OCI-LY7 (cell line): ENCODE measurements at regions not wholly inside any gene's neighbourhood (a gene's known extent, or its start where the extent isn't known, plus 50 kb on each side); places are given as distances from the start of the nearest gene placed in this dataset.

ENCODE experiments used
- BruUV-seq: library from RNA; stranded (reverse); fragments of 400-500 nt; replicated peaks from 2 replicates; lab custom pipeline; 2021; lab: Mats Ljungman, UMichigan
- CTCF ChIA-PET: fragments of 300-600 bp; sonication (Branson Sonifier 250); formaldehyde crosslinking; loops from one replicate; lab custom pipeline; 2022; ENCODE audit warnings: antibody characterized with exemption; ENCODE audit not compliant: unreplicated experiment; lab: Charles Lee
- POLR2A ChIA-PET: fragments of 300-600 bp; sonication (Branson Sonifier 250); formaldehyde crosslinking; loops from one replicate; lab custom pipeline; 2022; ENCODE audit warnings: antibody characterized with exemption; lab: Charles Lee
- DNase-seq: peaks from one replicate; pipeline ENCODE4 v3.0.0-alpha.2; 2015; ENCODE audit warnings: low spot score
- H2AFZ ChIP-seq: fragments of 200-600 bp; sonication (generic), shearing (Covaris generic); 2 replicates; pipeline ENCODE4 v1.6.1; 2014; ENCODE audit warnings: mild to moderate bottlenecking, antibody characterized with exemption, low read length, moderate library complexity
- H3K27ac ChIP-seq: fragments of 200-600 bp; sonication (generic); 2 replicates; pipeline ENCODE4 v1.5.1; 2014; ENCODE audit warnings: mixed run types, low read depth, mild to moderate bottlenecking, moderate library complexity, low read length, inconsistent platforms; ENCODE audit not compliant: poor library complexity, severe bottlenecking
- H3K36me3 ChIP-seq: fragments of 200-600 bp; sonication (generic); 2 replicates; pipeline ENCODE4 v1.6.1; 2014; ENCODE audit warnings: mild to moderate bottlenecking, antibody characterized with exemption, low read length, moderate library complexity, mixed read lengths; ENCODE audit not compliant: insufficient read depth
- H3K4me1 ChIP-seq: fragments of 200-600 bp; sonication (generic); 2 replicates; pipeline ENCODE4 v1.5.1; 2014; ENCODE audit warnings: mild to moderate bottlenecking, low read length; ENCODE audit not compliant: insufficient read depth, poor library complexity, severe bottlenecking
- H3K4me2 ChIP-seq: fragments of 200-600 bp; sonication (generic); 2 replicates; pipeline ENCODE4 v1.6.1; 2014; ENCODE audit warnings: mild to moderate bottlenecking, low read length
- H3K4me3 ChIP-seq: fragments of 200-600 bp; sonication (generic); 2 replicates; pipeline ENCODE4 v1.5.1; 2014; ENCODE audit warnings: mild to moderate bottlenecking, low read depth, low read length; ENCODE audit not compliant: poor library complexity, severe bottlenecking
- H3K79me2 ChIP-seq: fragments of 200-600 bp; sonication (generic); 2 replicates; pipeline ENCODE4 v1.6.1; 2016; ENCODE audit warnings: low read depth, mild to moderate bottlenecking, low read length, moderate library complexity, mixed read lengths; ENCODE audit not compliant: insufficient read depth
- H3K9me2 ChIP-seq: fragments of 200-600 bp; sonication (generic); 2 replicates; pipeline ENCODE4 v1.6.1; 2016; ENCODE audit warnings: mild to moderate bottlenecking, low read length, mixed read lengths; ENCODE audit not compliant: insufficient read depth
- H3K9me3 ChIP-seq: fragments of 200-600 bp; sonication (generic); 2 replicates; pipeline ENCODE4 v1.6.1; 2014; ENCODE audit warnings: mild to moderate bottlenecking, mixed run types, low read length, mixed read lengths
- H4K20me1 ChIP-seq: fragments of 200-600 bp; sonication (generic); 2 replicates; pipeline ENCODE4 v1.6.1; 2014; ENCODE audit warnings: mild to moderate bottlenecking, antibody characterized with exemption, low read length, moderate library complexity, mixed read lengths; ENCODE audit not compliant: insufficient read depth
- EZH2phosphoT487 ChIP-seq: fragments of 200-600 bp; sonication (generic); IDR thresholded peaks from 2 replicates; pipeline ENCODE4 v1.6.1; 2018; ENCODE audit warnings: low read depth, borderline replicate concordance, mild to moderate bottlenecking, mixed run types, antibody characterized with exemption, low read length, moderate library complexity, mixed read lengths
- intact Hi-C: fragments of 100-400 bp; cut with micrococcal nuclease; formaldehyde crosslinking; loops from one replicate; pipeline ENCODE4 v1.10.0; 2022; ENCODE audit not compliant: unreplicated experiment
- TF ChIP-seq, protein P1 (sequence below): fragments of 200-600 bp; sonication (generic); conservative IDR thresholded peaks from 2 replicates; pipeline ENCODE4 v1.5.1; 2014; ENCODE audit warnings: mild to moderate bottlenecking, antibody characterized with exemption, low read length, moderate library complexity, mixed read lengths

DNA sequence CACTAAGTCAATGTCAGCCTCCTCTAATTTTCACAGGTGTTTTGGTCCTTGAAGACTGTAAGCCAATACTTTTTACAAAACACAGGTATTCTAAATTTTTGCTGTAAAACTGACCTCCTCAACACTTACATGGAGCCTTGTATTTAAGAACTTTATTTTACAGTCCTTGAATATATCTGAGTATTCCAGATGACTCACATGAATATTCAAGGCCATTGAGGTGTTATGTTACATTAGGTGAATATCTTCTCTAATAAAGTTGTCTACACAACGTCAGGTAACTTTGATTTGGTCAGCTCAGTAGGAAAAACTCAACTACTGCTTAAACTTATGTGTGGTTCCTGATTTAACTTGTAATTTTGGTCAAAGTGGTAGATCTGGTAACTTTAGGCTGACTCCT is 254.2 kb downstream of the OLFM3 start:
- no peak for TF ChIP-seq EZH2phosphoT487
- TF ChIP-seq, protein P1, sequence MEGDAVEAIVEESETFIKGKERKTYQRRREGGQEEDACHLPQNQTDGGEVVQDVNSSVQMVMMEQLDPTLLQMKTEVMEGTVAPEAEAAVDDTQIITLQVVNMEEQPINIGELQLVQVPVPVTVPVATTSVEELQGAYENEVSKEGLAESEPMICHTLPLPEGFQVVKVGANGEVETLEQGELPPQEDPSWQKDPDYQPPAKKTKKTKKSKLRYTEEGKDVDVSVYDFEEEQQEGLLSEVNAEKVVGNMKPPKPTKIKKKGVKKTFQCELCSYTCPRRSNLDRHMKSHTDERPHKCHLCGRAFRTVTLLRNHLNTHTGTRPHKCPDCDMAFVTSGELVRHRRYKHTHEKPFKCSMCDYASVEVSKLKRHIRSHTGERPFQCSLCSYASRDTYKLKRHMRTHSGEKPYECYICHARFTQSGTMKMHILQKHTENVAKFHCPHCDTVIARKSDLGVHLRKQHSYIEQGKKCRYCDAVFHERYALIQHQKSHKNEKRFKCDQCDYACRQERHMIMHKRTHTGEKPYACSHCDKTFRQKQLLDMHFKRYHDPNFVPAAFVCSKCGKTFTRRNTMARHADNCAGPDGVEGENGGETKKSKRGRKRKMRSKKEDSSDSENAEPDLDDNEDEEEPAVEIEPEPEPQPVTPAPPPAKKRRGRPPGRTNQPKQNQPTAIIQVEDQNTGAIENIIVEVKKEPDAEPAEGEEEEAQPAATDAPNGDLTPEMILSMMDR: no peak
- Histone ChIP-seq H4K20me1 (no peaks in the 10 kb centered on the region), H3K4me3 (no peak overlapping the region), H3K36me3 (no peaks in the 10 kb centered on the region), H3K9me3 (no peaks in the 10 kb centered on the region), H3K4me1 (no peaks in the 10 kb centered on the region), H3K27ac (no peak overlapping the region), H3K4me2 (no peak overlapping the region), H3K79me2 (no peaks in the 10 kb centered on the region), H2AFZ (no peak overlapping the region), H3K9me2 (no peaks in the 10 kb centered on the region)
- ChIA-PET CTCF (no interaction called here), POLR2A (interaction anchor here (0.6 kb wide), 1 partner anchor 14 kb away, joined by 3 read pairs; no protein-coding TSS in a partner anchor)
- DNase-seq: no peak
- intact Hi-C loops: no loop called here
- no TSS peak for BruUV-seq

DNA sequence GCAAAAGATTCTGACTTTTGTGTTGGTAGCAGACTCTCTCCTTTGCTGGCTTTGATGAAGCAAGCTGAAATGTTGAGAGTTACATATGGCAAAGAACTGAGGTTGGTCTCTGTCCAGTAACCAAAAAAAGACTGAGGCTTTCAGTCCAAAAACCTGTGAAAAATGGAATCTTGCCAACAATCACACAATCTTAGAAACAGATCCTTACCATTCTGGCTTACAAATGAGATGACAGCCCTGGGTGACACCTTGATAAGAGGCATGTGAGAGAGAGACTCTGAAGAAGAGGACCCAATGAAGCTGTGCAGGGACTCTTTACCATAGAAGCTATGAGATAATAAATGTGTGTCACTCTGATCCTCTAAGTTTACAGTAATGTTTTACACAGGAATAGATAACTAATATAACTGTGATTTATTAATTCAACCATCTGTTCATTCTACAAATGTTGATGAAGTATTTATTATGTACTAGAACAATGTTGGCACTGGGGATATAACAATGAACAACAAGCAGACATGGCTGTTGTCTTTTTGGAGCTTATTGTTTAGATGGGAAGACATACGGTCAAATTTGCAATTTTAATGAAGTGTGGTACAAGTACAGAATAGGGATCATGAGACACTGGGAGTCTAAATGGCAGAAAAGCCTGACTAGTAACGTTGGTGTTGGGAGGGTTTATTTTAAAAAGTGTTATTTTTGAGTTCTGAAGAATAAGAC is 251.0 kb downstream of the OLFM3 start:
- H3K4me2 ChIP-seq: no peak overlapping the region
- no peaks in the 10 kb centered on the region for H3K4me1 ChIP-seq
- POLR2A ChIA-PET: no interaction called here
- no peak for DNase-seq
- no peaks in the 10 kb centered on the region for H3K79me2 ChIP-seq
- H3K9me2 ChIP-seq: no peaks in the 10 kb centered on the region
- TF ChIP-seq EZH2phosphoT487: no peak
- TF ChIP-seq, protein P1: no peak
- H3K4me3 ChIP-seq: no peak overlapping the region
- no peaks in the 10 kb centered on the region for H4K20me1 ChIP-seq
- intact Hi-C loops: no loop called here
- no peak overlapping the region for H3K27ac ChIP-seq
- H3K36me3 ChIP-seq: no peaks in the 10 kb centered on the region
- CTCF ChIA-PET: no interaction called here
- no TSS peak for BruUV-seq
- no peak overlapping the region for H2AFZ ChIP-seq
- no peaks in the 10 kb centered on the region for H3K9me3 ChIP-seq

DNA sequence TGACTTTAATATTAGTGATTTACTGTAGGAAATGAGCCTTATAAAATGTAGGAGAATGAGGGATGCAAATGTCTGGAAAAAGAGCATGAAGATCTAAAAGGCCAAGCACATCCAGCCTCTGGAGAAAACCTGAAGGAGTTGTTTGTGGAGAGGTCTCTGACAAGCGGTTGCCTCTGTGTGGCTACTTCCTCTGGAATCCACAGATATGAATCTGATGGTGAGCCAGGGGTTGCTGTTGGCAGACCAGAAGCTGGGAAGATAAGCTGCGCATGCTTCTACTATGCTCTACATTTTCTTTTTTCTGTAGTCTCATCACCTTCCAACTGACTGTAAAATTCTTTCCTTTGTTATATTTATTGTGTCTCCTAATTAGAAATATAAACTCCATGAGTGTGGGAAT is 248.6 kb downstream of the OLFM3 start:
- Histone ChIP-seq H3K9me2 (no peaks in the 10 kb centered on the region), H2AFZ (no peak overlapping the region), H4K20me1 (no peaks in the 10 kb centered on the region), H3K27ac (no peak overlapping the region), H3K4me3 (no peak overlapping the region), H3K79me2 (no peaks in the 10 kb centered on the region), H3K4me1 (no peaks in the 10 kb centered on the region), H3K4me2 (no peak overlapping the region), H3K36me3 (no peaks in the 10 kb centered on the region), H3K9me3 (no peaks in the 10 kb centered on the region)
- no peak for DNase-seq
- POLR2A ChIA-PET: no interaction called here
- TF ChIP-seq, protein P1: no peak
- no peak for TF ChIP-seq EZH2phosphoT487
- BruUV-seq: no TSS peak
- intact Hi-C loops: no loop called here
- CTCF ChIA-PET: no interaction called here
